ENCODE measurements at regions not wholly inside any gene's neighbourhood (a gene's known extent, or its start where the extent isn't known, plus 50 kb on each side); places are given as distances from the start of the nearest gene placed in this dataset.

GRCh38 chr20:57876163-57876562 lies 166.3 kb upstream of the PMEPA1 start:
- TF ChIP-seq CTCF (conservative IDR thresholded peaks at IDR 0.05; ENCODE audit: low read depth, low read length), result no peak
- no peak for TF ChIP-seq EZH2phosphoT487 (IDR thresholded peaks at IDR 0.05; ENCODE audit: borderline replicate concordance, low read length)
